Adipocyte (in vitro differentiated cells): ENCODE measurements at regions not wholly inside any gene's neighbourhood (a gene's known extent, or its start where the extent isn't known, plus 50 kb on each side); places are given as distances from the start of the nearest gene placed in this dataset.

Source experiments
- DNase-seq: peaks from one replicate; pipeline ENCODE4 v3.0.0-alpha.2; 2015; ENCODE audit warnings: low read depth
- H3K27me3 ChIP-seq: replicated peaks from 2 replicates; pipeline ENCODE4 v1.7.0; 2013; ENCODE audit warnings: mild to moderate bottlenecking, low read length, moderate library complexity; ENCODE audit not compliant: control insufficient read depth, insufficient read depth
- H3K36me3 ChIP-seq: 2 replicates; pipeline ENCODE4 v1.7.0; 2013; ENCODE audit warnings: low read length, mild to moderate bottlenecking, moderate library complexity; ENCODE audit not compliant: control insufficient read depth, insufficient read depth, severe bottlenecking
- H3K4me1 ChIP-seq: 2 replicates; pipeline ENCODE4 v1.7.0; 2013; ENCODE audit warnings: mild to moderate bottlenecking, low read length, moderate library complexity; ENCODE audit not compliant: control insufficient read depth, insufficient read depth
- H3K4me3 ChIP-seq: 2 replicates; pipeline ENCODE4 v1.7.0; 2013; ENCODE audit warnings: mild to moderate bottlenecking, low read length, moderate library complexity
- H3K9ac ChIP-seq: 2 replicates; pipeline ENCODE4 v1.7.0; 2013; ENCODE audit warnings: mild to moderate bottlenecking, low read length, moderate library complexity
- H3K9me3 ChIP-seq: 2 replicates; pipeline ENCODE4 v1.7.0; 2013; ENCODE audit warnings: mild to moderate bottlenecking, low read length, moderate library complexity; ENCODE audit not compliant: control insufficient read depth

DNA sequence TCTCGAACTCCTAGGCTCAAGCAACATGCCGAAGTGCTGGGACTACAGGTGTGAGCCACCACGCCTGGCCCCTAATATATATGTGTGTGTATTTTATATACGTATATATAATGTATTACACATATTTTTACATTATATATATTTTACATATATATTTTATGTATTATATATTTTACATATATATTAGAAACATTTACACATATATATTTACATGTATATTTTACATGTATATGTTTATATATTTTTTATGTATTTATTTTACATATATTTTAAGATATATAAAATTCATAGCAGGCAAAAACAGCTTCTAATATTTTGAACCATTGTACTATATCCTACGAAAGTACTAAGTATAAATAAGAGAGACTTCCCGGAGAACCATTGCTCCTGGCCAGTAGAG, 455.1 kb downstream of the XYLT1 start:
- DNase-seq = no peak
- peaks cover 5% of the 10 kb centered on the region for H3K27me3 ChIP-seq

DNA sequence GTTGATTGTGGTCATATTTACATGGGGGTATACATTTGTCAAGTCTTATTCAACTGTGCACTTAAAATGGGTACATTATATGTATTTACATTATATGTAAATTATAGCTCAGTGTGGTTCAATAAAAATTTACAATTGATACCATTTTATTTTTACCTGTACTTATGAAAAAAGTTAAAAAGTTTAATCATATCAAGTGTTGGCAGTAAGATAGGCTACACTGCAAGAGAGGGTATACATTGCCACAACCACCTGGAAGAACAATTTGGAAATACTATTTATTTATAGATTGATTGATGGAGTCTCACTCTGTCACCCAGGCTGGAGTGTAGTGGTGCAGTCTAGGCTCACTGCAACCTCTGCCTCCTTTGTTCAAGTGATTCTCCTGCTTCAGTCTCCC, 453.3 kb downstream of the XYLT1 start:
- peaks cover 3% of the 10 kb centered on the region for H3K4me1 ChIP-seq
- no peak for DNase-seq
- H3K36me3 ChIP-seq = no peaks in the 10 kb centered on the region
- H3K9me3 ChIP-seq = peaks cover 7% of the 10 kb centered on the region
- peaks cover 5% of the 10 kb centered on the region for H3K27me3 ChIP-seq
- no peak overlapping the region for H3K9ac ChIP-seq
- no peak overlapping the region for H3K4me3 ChIP-seq

More for the DNA sequence above, 455.1 kb downstream of the XYLT1 start:
- Histone ChIP-seq H3K9me3 (peaks cover 7% of the 10 kb centered on the region), H3K4me3 (no peak overlapping the region), H3K36me3 (no peaks in the 10 kb centered on the region), H3K4me1 (peaks cover 3% of the 10 kb centered on the region), H3K9ac (no peak overlapping the region)

DNA sequence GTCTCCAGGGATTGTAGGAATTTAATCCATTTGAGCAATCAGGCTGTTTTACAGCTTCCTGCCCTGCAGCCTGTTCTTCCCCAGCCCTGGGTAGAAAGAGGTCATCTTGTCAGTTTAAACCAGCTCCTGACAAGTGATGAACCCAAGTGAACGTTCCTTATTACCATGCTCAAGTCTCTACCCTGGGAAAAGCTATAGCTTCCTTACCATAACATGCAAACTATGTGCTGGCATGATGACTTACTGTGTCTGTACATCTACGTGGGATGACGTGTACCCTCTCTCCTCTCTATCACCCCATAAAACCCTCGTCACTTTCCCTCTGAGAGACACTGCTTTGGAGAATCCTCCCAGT, 452.2 kb downstream of the XYLT1 start:
- DNase-seq = no peak
- Histone ChIP-seq H3K36me3 (no peaks in the 10 kb centered on the region), H3K4me1 (peaks cover 3% of the 10 kb centered on the region), H3K9ac (no peak overlapping the region), H3K4me3 (no peak overlapping the region), H3K27me3 (no peaks in the 10 kb centered on the region), H3K9me3 (peaks cover 7% of the 10 kb centered on the region)

DNA sequence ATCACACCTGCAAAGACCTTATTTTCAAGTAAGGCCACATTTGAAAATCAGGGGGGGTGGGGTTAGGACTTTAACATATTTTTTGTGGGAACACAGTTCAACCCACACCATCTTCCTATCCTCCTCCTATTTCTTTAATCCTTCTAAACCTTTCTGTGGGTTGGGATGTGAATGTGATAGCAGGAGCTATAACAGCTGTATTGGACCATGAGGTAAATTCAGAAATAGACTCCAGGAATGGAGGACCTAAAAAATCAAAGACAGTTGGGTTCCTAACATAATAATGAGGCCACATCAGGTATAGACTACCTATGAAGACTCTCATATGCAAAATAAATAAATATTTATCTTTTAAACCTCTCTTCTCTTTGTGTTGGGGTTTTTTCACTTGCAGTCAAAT, 451.4 kb downstream of the XYLT1 start:
- Histone ChIP-seq H3K9ac (no peak overlapping the region), H3K27me3 (no peaks in the 10 kb centered on the region), H3K36me3 (no peaks in the 10 kb centered on the region), H3K4me1 (no peaks in the 10 kb centered on the region), H3K4me3 (no peak overlapping the region), H3K9me3 (peaks cover 7% of the 10 kb centered on the region)
- DNase-seq = no peak

DNA sequence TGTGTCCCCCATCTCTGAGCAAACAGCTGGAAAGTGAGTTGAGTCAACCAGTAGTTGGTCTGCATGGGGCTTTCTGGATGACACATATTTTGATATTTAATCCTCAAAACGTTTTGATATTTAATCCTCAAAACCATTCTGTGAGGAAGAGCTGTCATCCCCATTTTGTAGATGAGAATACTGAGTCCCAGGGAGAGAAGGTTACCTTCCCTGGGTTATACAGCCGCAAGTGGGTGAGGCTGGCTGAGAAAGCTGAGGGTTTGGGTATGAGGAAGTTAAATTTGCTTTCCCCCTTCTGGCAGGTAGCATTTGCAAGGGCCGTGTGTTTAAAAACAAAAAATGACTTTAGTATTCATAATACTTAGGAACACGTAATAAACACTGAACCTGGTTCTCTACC, 447.2 kb downstream of the XYLT1 start:
- Histone ChIP-seq H3K4me3 (no peak overlapping the region), H3K27me3 (no peaks in the 10 kb centered on the region), H3K9ac (no peak overlapping the region), H3K4me1 (no peaks in the 10 kb centered on the region), H3K36me3 (no peaks in the 10 kb centered on the region), H3K9me3 (no peaks in the 10 kb centered on the region)
- no peak for DNase-seq

DNA sequence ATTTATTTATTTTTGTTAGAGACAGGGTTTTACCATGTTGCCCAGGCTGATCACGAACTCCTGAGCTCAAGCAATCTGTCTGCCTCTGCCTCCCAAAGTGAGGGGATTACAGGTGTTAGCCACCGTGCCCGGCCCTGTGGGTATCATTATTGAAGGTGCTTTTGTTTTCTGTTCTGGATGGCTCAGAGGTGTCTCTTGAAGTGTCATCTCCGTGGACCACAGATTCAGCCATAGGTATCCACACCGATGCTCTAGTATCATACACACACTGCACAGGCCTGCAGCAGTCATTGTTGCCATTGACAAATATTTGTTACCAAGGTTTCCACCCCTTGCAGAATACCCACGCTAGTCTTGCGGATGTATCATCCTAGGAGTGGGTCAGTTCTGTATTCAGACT, 446.2 kb downstream of the XYLT1 start:
- DNase-seq = no peak
- no peaks in the 10 kb centered on the region for H3K36me3 ChIP-seq
- no peaks in the 10 kb centered on the region for H3K27me3 ChIP-seq
- H3K9ac ChIP-seq = no peak overlapping the region
- H3K4me3 ChIP-seq = no peak overlapping the region
- no peaks in the 10 kb centered on the region for H3K4me1 ChIP-seq
- peaks cover 3% of the 10 kb centered on the region for H3K9me3 ChIP-seq

DNA sequence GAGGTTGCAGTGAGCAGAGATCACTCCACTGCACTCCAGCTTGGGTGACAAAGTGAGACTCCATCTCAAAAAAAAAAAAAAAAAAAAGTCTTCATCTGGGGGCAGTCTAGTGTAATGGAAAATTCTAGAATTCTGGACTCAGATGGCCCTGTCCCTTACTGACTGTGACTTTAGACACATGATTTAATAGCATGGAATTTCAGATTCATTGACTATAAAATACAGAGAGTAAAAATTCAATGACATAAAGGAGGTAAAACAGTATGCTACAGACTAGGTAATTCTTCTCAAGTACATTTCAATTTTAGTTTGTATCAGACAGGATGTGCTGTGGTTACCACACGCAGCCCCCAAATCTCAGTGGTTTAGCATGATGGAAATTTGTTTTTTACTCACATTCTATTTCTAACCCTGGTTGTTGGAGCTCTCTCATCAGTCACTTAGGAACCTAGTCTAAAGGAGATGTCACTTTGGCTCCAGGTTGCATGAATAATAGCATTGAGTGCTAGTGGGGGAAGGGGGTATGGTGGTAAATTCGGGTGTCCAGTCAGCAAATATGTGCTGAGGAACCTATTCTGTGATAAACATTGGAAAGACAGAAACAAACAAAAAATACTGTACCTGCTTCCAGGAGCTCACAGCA, 444.0 kb downstream of the XYLT1 start:
- no peak for DNase-seq
- no peaks in the 10 kb centered on the region for H3K27me3 ChIP-seq
- no peak overlapping the region for H3K9ac ChIP-seq
- peaks cover 7% of the 10 kb centered on the region for H3K9me3 ChIP-seq
- H3K4me3 ChIP-seq = no peak overlapping the region
- no peaks in the 10 kb centered on the region for H3K36me3 ChIP-seq
- H3K4me1 ChIP-seq = no peaks in the 10 kb centered on the region

DNA sequence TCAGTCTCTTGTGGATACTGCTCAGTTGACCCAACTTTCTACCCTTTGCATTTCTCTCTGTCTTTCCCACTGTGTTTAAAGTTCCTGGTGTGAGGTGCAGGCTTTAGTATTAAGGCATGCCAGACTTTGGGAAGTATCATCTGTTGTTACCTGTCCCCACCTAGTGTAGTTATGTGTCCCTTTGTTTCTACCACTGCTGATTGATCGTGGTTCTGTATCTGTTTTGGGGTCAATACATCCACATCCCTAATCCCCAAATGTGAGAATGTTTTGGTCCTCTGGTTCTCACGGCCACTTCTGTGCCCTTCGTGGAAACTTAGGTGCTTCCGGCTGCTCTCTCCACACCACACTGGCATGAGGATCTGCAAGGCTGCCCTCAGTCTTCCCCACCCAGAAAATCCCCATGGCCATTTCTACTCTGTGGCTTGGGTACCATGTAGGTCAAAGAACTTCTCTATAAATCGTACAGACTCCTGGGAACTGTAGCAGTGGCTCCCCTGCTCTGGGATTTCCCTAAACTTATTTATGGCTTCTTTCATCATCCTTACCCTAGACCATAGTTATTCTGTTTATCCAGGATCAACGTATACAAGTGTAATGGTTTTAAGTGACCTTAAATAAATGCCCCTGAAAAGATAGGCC, 443.2 kb downstream of the XYLT1 start:
- H3K27me3 ChIP-seq = no peaks in the 10 kb centered on the region

DNA sequence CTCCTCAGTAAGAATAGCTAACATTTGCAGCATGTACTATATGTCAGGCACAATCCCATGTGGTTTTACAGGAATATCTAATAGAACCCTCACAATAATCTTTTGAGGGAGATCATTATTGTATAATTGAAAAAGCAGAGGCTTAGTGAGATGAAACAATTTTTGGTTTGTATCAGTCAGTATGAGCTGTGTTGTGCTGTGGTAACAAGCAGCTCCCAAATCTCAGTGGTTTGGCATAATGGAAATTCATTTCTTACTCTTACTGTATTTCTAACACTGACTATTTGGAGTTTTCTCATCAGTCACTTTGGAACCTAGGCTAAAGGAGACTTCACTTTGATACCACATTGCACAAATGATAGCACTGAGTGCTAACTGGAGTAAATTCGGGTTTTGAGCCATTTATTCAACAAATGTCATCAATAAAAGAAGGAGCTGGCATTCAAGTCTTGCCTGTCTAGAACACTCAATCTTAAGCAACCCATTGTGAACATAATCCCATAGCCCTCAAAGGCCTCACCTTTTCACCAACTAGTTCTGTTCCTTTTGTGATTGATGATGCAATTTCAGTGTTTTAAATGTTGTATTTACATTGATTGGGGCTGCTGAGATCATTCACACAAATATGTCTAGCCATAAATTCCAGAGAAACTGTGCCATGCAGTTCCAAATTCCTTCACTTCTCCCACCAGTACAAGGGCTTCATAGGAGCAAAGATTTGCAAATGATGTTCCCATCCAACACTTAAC, 441.0 kb downstream of the XYLT1 start:
- Histone ChIP-seq H3K27me3 (no peaks in the 10 kb centered on the region), H3K9ac (no peak overlapping the region), H3K4me1 (no peaks in the 10 kb centered on the region), H3K4me3 (no peak overlapping the region), H3K9me3 (peaks cover 13% of the 10 kb centered on the region), H3K36me3 (no peaks in the 10 kb centered on the region)
- DNase-seq = no peak

More for the DNA sequence above, 443.2 kb downstream of the XYLT1 start:
- no peak overlapping the region for H3K4me3 ChIP-seq
- no peak overlapping the region for H3K9ac ChIP-seq
- H3K4me1 ChIP-seq = no peaks in the 10 kb centered on the region
- H3K36me3 ChIP-seq = no peaks in the 10 kb centered on the region
- H3K9me3 ChIP-seq = peaks cover 9% of the 10 kb centered on the region
- DNase-seq = no peak

DNA sequence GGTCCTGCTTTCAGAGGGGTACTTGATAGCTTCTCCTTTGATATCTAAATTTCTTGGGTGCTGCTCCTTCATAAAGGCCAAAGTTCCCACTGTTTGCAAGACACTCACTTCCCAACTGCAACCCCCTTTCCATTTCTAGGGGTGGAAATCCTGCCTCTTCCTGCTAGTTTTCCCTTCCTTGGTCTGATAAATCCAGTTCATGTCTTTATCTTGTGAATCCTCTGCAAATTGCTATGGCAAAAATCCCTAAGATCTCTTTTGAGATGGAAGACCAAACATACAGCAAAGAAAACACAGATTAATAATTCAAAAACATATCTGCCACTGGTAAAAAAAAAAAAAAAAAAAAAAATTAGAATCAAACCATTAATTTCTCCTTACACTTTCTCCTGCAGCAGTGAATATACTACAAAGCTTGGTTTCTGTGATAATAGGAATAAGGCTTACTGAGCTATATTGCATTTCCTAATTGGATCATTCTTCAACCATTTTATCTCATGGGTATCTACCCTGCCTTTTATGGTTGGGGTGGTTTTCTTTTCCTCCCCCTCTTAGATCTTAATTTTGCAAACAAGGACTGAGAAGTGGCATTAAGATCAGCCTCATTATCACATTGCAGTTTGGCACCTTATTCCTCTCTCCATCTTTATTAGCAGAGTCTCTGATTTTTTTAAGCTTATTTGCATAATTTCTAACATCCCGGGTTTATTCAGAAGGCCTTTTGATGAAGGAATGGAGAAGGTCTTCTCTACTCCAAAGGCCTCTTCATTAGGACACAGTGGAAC, 439.1 kb downstream of the XYLT1 start:
- H3K9me3 ChIP-seq = peaks cover 18% of the 10 kb centered on the region
- H3K4me3 ChIP-seq = no peak overlapping the region
- H3K27me3 ChIP-seq = no peaks in the 10 kb centered on the region
- no peak for DNase-seq
- no peaks in the 10 kb centered on the region for H3K4me1 ChIP-seq
- H3K36me3 ChIP-seq = no peaks in the 10 kb centered on the region
- H3K9ac ChIP-seq = no peak overlapping the region

DNA sequence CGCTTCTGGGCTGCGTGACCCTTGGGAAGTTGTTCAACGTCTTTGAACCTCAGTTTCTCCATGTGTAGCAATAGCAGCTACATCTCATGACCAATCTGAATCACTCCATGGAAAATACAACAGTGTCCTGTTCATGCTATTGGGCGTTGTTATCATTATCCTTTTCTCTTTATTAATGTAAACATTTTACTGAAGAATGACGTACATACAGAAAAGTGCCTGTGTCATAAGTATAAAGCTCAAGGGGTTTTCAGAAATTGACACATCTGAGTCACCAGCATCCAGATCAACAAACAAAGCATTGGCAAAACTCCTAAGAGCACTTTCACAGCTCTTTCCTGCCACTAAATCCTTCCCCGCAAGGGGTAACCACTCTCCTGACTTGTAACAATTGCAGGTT, 438.4 kb downstream of the XYLT1 start:
- Histone ChIP-seq H3K9me3 (peaks cover 18% of the 10 kb centered on the region), H3K36me3 (no peaks in the 10 kb centered on the region), H3K27me3 (no peaks in the 10 kb centered on the region), H3K4me1 (no peaks in the 10 kb centered on the region), H3K9ac (no peak overlapping the region), H3K4me3 (no peak overlapping the region)
- no peak for DNase-seq
